Neural progenitor cell (in vitro differentiated cells): ENCODE measurements at regions not wholly inside any gene's neighbourhood (a gene's known extent, or its start where the extent isn't known, plus 50 kb on each side); places are given as distances from the start of the nearest gene placed in this dataset.

Experiments
- CTCF ChIP-seq: fragments of 200-600 bp; sonication (generic); IDR thresholded peaks from 2 replicates; pipeline ENCODE4 v1.5.1; 2017; ENCODE audit warnings: antibody characterized with exemption, mild to moderate bottlenecking
- EZH2 ChIP-seq: fragments of 200-600 bp; sonication (generic); IDR thresholded peaks from 2 replicates; pipeline ENCODE4 v1.6.1; 2017; ENCODE audit warnings: antibody characterized with exemption, mild to moderate bottlenecking, moderate library complexity
- EZH2phosphoT487 ChIP-seq: fragments of 200-600 bp; sonication (generic); IDR thresholded peaks from 2 replicates; pipeline ENCODE4 v1.6.1; 2017; ENCODE audit warnings: antibody characterized with exemption

- TF ChIP-seq CTCF: no peak
- TF ChIP-seq EZH2: no peak
- no peak for TF ChIP-seq EZH2phosphoT487
These were observed 215.5 kb upstream of the ECI2 start for GRCh38 chr6:4350567-4351519.
